GM18498 (cell line): ENCODE measurements at regions not wholly inside any gene's neighbourhood (a gene's known extent, or its start where the extent isn't known, plus 50 kb on each side); places are given as distances from the start of the nearest gene placed in this dataset.

Experiments used
- ATAC-seq: cut with Tn5 transposase; IDR thresholded peaks from one replicate; pipeline ENCODE4 v1.9.1; 2021; ENCODE audit warnings: mild to moderate bottlenecking, moderate library complexity; ENCODE audit not compliant: unreplicated experiment

DNA sequence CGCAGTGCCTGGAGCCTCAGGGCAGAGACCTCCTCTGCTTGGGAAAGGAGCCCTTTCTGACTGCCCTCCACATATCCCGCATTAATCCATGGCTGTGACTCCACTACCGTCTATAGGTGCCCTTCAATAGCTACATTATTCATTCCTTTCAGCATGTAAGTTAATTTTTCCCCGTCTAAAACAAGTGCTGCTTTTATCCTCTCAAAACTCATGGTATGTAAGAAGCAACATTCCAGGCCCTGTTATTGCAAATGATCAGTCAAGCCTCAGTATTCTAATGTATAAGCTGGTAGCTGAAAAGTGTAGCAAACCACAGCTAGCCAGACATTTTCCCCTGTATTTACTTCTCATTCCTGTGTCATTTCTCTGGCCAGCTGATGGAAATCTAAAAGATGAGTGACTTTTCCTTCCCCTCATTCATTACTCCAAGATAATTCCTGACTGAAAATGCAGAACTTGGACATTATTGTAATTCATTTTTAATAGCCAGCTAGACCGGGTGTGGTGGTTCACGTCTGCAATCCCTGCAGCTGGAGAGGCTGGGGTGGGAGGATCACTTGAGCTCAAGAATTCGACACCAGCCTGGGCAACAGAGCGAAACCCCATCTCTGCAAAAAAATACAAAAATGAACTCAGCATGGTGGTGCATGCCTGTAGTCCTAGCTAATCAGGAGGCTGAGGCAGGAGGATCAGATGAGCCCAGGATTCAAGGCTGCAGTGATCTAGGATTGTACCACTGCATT is 88.5 kb upstream of the SOD1 start:
- ATAC-seq: no peak

DNA sequence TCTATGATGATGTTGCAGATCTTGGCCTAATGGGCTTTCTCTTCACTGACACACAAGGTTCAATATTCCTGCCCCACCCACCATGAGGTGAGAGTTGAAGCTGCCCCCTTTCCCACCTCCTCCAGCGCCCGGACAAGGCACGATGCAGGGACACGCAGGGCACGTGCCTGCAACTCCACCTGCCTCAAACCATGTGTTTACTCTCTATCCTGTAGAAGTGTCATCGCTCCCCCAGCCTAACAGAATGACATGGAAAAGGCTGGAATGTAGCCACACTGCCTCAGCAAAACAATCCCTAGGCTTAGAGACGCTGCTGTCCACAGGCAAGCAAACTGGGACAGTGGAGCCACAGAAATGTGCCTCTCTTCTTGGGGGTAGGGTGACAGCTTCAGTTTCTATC is 92.9 kb upstream of the SOD1 start:
- ATAC-seq: no peak

- ATAC-seq: no peak
Measured at GRCh38 chr21:31566064-31566463, 93.4 kb upstream of the SOD1 start.

GRCh38 chr21:31564439-31564838 is 95.1 kb upstream of the SOD1 start:
- no peak for ATAC-seq

DNA sequence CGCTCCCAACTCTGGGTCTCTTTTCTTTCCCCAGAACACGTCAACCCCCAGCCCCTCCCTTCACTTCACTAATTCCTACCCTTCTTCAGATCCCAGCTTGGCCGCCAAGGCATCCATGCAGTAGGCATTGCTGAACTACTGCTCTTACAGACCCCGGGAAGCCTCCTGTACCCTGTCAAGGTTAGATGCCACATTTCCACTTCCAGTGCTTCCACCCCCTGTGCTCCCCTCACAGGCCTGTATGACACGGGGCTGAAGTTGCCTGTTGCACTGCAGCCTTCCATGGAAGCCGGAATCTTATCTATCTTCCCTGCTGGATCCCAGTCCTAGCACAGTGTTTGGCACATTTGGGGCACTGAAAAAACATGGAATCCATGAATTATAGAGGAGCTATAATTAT is 99.0 kb upstream of the SOD1 start:
- no peak for ATAC-seq

DNA sequence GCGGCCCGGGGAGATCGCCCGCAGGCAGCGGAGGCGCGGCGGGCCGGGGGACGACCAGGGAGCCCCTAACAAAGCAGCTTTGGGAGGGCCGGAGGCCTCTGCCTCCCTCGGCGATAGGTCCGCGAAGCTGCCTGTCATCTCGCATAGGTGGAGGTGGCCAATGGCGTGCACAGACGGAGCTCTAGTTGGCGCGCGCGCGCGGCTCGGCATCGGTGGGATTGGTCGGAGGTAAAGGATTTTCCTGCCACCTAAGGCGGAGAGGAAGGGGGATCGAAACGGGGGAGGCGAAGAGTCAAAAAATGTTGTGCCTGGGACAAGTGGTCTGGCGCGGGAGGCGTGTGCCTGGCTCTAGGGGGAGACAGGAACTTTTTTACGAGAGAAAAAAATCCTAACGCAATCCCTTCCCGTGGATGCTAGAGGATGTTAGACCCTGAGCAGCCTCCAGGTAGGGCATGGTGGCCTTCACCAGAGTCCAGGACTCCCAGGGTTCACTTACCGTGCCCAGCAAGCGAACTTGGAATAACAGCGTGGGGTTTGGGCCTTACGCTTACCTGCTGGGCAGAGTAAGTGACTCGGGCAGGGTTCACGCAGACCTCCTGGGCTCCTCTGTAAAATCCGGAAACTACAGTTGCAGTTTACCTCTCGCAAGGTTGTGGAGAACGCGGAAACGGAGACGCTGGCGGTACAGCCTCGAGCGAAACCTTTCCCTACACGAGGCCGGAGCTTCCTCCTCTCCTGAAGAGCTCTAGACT is 99.9 kb upstream of the SOD1 start:
- peak; percentile 74 for ATAC-seq

- peak; percentile 89 for ATAC-seq
Measured at GRCh38 chr21:31558962-31559367, 100.5 kb upstream of the SOD1 start.

- peak; percentile 11 for ATAC-seq
Measured at GRCh38 chr21:31558189-31558961, 101.1 kb upstream of the SOD1 start.

- no peak for ATAC-seq
Measured at GRCh38 chr21:31557421-31558188, 101.9 kb upstream of the SOD1 start.

- ATAC-seq: no peak
Measured at GRCh38 chr21:31556662-31557061, 102.8 kb upstream of the SOD1 start.

- ATAC-seq: no peak
Measured at GRCh38 chr21:31555741-31556191, 103.7 kb upstream of the SOD1 start.

DNA sequence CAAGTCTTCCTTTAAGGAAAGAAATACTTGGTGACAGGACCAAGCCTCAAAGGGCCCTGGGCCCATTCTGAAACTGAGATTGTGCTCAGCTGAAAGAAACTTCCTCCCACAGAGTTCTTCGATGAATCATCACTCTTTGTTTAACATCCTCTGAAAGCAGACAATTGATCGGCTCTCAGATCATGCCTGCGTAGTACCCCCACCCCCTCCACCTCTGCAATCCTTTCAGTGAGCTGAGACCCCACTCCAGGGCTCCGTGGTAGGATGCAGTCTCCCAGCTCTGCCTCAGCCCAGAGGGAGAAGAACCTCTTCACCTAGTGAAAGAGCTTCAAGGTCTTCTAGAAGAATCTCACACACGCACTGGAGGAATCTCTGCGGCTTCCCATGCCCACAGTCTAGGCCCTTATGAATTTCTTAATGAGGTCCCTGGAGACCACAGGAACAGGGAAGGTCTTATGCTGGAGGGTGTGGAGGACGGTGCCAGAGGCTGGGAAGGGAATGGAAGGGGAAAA is 104.9 kb upstream of the SOD1 start:
- peak; percentile 54 for ATAC-seq

- no peak for ATAC-seq
Measured at GRCh38 chr21:31553926-31554325, 105.6 kb upstream of the SOD1 start.

- ATAC-seq: no peak
Measured at GRCh38 chr21:31553461-31553860, 106.0 kb upstream of the SOD1 start.

DNA sequence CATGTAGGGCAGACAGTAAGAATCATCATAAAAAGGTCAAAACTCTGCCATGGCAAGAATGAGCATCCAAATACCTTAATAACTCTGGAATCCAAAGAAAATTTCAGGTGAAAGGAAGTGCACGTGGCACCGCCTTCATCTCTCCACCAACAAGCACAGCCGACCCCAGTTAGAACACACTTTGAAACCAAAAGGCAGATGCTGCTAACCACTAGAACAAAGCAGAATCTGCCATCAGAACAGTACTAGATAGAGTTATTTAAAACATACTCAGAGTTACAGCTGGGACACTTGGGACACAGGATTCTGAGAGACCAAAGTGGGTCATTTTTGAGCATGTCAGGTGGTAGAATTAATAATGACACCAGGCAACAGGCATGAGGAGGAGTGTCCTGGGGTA is 106.7 kb upstream of the SOD1 start:
- ATAC-seq: peak; percentile 55

- ATAC-seq: no peak
Measured at GRCh38 chr21:31550070-31550469, 109.4 kb upstream of the SOD1 start.

DNA sequence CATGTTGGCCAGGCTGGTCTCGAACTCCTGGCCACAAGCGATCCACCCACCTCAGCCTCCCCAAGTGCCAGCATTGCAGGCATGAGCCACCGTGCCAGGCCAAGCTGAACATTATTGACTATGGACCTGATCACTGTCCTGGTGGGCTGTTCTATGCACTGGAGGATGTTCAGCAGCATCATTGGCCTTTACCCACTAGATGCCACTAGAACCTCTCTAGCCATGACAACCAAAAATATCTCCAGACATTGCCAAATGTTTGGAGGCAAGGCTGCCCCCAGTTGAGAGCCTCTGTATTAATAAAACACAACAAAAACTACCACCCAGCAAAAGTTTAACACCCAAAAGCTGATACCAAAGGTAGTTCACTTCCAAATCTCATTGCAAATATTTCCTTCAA is 110.8 kb upstream of the SOD1 start:
- ATAC-seq: no peak

DNA sequence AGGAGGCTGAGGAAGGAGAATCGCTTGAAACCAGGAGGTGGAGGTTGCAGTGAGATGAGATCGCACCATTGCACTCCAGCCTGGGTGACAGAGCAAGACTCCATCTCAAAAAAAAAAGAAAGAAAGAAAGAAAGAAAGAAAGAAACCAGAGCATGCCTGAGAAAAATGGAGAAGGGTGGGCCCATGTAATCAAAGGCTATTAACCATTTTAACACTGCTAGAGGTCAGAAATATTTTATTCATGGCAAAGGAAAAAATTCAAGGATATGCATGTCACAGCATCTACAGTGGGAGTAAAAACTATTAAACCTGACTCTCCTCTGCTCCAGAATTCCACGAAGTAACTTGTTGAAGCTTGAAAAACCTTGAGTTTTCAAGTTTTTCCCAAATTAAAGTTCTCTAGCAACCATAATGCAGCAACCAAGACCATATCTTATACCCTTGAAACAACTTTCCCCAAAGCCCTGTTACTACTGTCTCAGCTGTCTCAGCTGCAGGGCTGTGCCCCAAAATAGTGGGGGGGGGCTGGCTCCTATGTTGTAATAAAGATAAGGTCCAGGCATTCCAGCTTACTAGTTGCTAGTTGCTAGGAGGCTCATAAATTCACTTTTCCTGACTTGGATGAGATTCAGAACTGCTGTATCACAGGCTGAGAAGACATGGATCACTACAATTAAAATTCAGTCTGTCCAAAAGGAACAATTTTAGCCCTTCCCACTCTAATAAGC is 112.9 kb upstream of the SOD1 start:
- ATAC-seq: no peak

- ATAC-seq: no peak
Measured at GRCh38 chr21:31545036-31545435, 114.5 kb upstream of the SOD1 start.

DNA sequence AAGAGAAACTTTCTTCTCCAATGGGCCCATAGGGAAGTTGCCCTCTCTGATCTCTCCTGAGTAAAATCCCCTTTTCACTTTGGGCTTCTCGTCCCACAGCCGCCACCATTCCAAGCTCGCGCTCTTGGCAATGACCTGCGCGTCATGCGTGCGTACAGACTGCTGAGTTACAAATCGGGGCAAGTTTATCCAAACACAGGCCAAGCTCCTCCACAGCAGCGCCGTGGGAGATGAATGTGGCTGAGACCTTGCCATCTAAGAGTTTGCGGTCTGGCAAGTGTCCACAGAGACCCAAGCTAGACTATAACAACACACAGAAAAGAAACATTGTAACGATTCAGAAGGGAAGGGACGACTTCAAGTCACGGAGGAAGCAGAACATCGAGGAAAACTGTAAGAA is 116.3 kb upstream of the SOD1 start:
- no peak for ATAC-seq
